ENCODE measurements at regions not wholly inside any gene's neighbourhood (a gene's known extent, or its start where the extent isn't known, plus 50 kb on each side); places are given as distances from the start of the nearest gene placed in this dataset.

DNA sequence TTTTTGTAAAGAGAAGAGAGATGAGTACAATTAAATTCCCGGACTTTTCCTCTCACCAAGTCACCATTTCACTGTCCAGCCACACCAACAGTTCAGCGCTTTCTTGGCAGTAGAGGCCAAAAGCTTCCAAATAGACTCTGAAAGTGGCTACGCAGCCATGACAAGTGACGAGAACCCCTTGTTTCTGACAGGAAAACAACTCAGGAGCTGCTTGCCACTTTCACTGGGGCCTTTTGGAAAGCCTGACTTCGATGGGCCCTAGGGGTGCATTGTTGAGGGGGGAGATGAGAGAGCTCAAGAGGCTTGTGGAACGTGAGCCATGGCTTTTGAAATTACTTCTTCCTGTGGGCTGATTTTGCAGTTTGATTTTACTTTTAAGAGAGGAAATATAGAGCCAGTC is 422.1 kb upstream of the FAT3 start:
- Histone ChIP-seq H2AFZ (ENCODE audit: insufficient read depth, low read depth, low read length, poor library complexity, severe bottlenecking) (no peak overlapping the region), H3K4me2 (replicated peaks; ENCODE audit: low read depth, low read length, poor library complexity, severe bottlenecking) (no peak overlapping the region), H3K9ac (ENCODE audit: low read length) (no peak overlapping the region), H3K36me3 (replicated peaks in 1 of 2; ENCODE audit: control extremely low read depth in 1 of 2, control insufficient read depth in 1 of 2, extremely low read depth in 1 of 2, insufficient read depth in 2 of 2, low read length in 1 of 2) (no peaks in the 10 kb centered on the region), H3K79me2 (ENCODE audit: control insufficient read depth, insufficient read depth, low read length) (no peaks in the 10 kb centered on the region), H4K20me1 (ENCODE audit: control insufficient read depth, insufficient read depth, low read length, poor library complexity, severe bottlenecking) (no peaks in the 10 kb centered on the region), H3K4me1 (ENCODE audit: control insufficient read depth in 2 of 2, insufficient read depth in 2 of 2, low read length in 2 of 2) (no peaks in the 10 kb centered on the region), H3K27me3 (replicated peaks in 1 of 4; ENCODE audit: control extremely low read depth in 1 of 4, control insufficient read depth in 3 of 4, insufficient read depth in 4 of 4, low read length in 3 of 4) (no peaks in the 10 kb centered on the region), H3K27ac (ENCODE audit: low read length in 2 of 2) (no peak overlapping the region), H3K9me3 (ENCODE audit: control extremely low read depth in 1 of 3, control insufficient read depth in 2 of 3, insufficient read depth in 1 of 3, low read length in 2 of 3) (peaks cover 0 to 13% (median 0%) of the 10 kb centered on the region in 3 donors), H3K4me3 (ENCODE audit: control extremely low read depth in 1 of 5, extremely low read depth in 1 of 5, insufficient read depth in 1 of 5, low read depth in 2 of 5, low read length in 4 of 5) (no peak overlapping the region)
- Mint-ChIP-seq H3K4me3 (no peak overlapping the region), H3K4me1 (no peaks in the 10 kb centered on the region), H3K9me3 (ENCODE audit: insufficient read depth) (peaks cover 8% of the 10 kb centered on the region), H3K27ac (no peak overlapping the region), H3K27me3 (no peaks in the 10 kb centered on the region)
- no peak for DNase-seq
- ChIA-PET POLR2A (no interaction called here), CTCF (no interaction called here)
- intact Hi-C loops (cut with micrococcal nuclease) = no loop called here
- ATAC-seq (ENCODE audit: low read depth) = no peak
- WGBS (ENCODE audit: insufficient coverage) = 69% methylated on average over 4 of the region's 6 CpGs
- no peak for TF ChIP-seq EZH2 (IDR thresholded peaks at IDR 0.05; ENCODE audit: borderline replicate concordance, insufficient read depth, low read depth, low read length, poor library complexity, severe bottlenecking)
- TF ChIP-seq, protein P1, sequence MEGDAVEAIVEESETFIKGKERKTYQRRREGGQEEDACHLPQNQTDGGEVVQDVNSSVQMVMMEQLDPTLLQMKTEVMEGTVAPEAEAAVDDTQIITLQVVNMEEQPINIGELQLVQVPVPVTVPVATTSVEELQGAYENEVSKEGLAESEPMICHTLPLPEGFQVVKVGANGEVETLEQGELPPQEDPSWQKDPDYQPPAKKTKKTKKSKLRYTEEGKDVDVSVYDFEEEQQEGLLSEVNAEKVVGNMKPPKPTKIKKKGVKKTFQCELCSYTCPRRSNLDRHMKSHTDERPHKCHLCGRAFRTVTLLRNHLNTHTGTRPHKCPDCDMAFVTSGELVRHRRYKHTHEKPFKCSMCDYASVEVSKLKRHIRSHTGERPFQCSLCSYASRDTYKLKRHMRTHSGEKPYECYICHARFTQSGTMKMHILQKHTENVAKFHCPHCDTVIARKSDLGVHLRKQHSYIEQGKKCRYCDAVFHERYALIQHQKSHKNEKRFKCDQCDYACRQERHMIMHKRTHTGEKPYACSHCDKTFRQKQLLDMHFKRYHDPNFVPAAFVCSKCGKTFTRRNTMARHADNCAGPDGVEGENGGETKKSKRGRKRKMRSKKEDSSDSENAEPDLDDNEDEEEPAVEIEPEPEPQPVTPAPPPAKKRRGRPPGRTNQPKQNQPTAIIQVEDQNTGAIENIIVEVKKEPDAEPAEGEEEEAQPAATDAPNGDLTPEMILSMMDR (IDR thresholded peaks at IDR 0.05) = no peak

- Histone ChIP-seq H4K20me1 (ENCODE audit: control insufficient read depth, insufficient read depth, low read length, poor library complexity, severe bottlenecking) (no peaks in the 10 kb centered on the region), H3K27me3 (replicated peaks in 1 of 4; ENCODE audit: control extremely low read depth in 1 of 4, control insufficient read depth in 3 of 4, insufficient read depth in 4 of 4, low read length in 3 of 4) (no peaks in the 10 kb centered on the region), H3K4me2 (replicated peaks; ENCODE audit: low read depth, low read length, poor library complexity, severe bottlenecking) (no peak overlapping the region), H3K4me1 (ENCODE audit: control insufficient read depth in 2 of 2, insufficient read depth in 2 of 2, low read length in 2 of 2) (no peaks in the 10 kb centered on the region), H2AFZ (ENCODE audit: insufficient read depth, low read depth, low read length, poor library complexity, severe bottlenecking) (no peak overlapping the region), H3K4me3 (ENCODE audit: control extremely low read depth in 1 of 5, extremely low read depth in 1 of 5, insufficient read depth in 1 of 5, low read depth in 2 of 5, low read length in 4 of 5) (no peak overlapping the region), H3K36me3 (replicated peaks in 1 of 2; ENCODE audit: control extremely low read depth in 1 of 2, control insufficient read depth in 1 of 2, extremely low read depth in 1 of 2, insufficient read depth in 2 of 2, low read length in 1 of 2) (no peaks in the 10 kb centered on the region), H3K9ac (ENCODE audit: low read length) (no peak overlapping the region), H3K9me3 (ENCODE audit: control extremely low read depth in 1 of 3, control insufficient read depth in 2 of 3, insufficient read depth in 1 of 3, low read length in 2 of 3) (peaks cover 0 to 13% (median 0%) of the 10 kb centered on the region in 3 donors), H3K27ac (ENCODE audit: low read length in 2 of 2) (no peak overlapping the region), H3K79me2 (ENCODE audit: control insufficient read depth, insufficient read depth, low read length) (no peaks in the 10 kb centered on the region)
- intact Hi-C loops (cut with micrococcal nuclease) = no loop called here
- H3K9me3 Mint-ChIP-seq (ENCODE audit: insufficient read depth) = peaks cover 10% of the 10 kb centered on the region
- H3K4me1 Mint-ChIP-seq = no peaks in the 10 kb centered on the region
- ChIA-PET CTCF (no interaction called here), POLR2A (no interaction called here)
- ATAC-seq (ENCODE audit: low read depth) (no peak), DNase-seq (no peak)
- H3K4me3 Mint-ChIP-seq = no peak overlapping the region
- 77% methylated on average over 9 of the region's 9 CpGs for WGBS (ENCODE audit: insufficient coverage)
- no peak overlapping the region for H3K27ac Mint-ChIP-seq
- no peak for TF ChIP-seq EZH2 (IDR thresholded peaks at IDR 0.05; ENCODE audit: borderline replicate concordance, insufficient read depth, low read depth, low read length, poor library complexity, severe bottlenecking)
- TF ChIP-seq, protein P1 (IDR thresholded peaks at IDR 0.05) = no peak
- H3K27me3 Mint-ChIP-seq = no peaks in the 10 kb centered on the region
Measured at GRCh38 chr11:91800208-91800914, 424.3 kb upstream of the FAT3 start.
